IPS-NIHi7 (cell line): ENCODE measurements at regions not wholly inside any gene's neighbourhood (a gene's known extent, or its start where the extent isn't known, plus 50 kb on each side); places are given as distances from the start of the nearest gene placed in this dataset.

ENCODE experiments used
- DNase-seq: peaks from one replicate; pipeline ENCODE4 v3.0.0; 2012; ENCODE audit warnings: mixed read lengths; ENCODE audit errors: extremely low spot score

- DNase-seq: no peak
Measured at GRCh38 chr4:162732876-162733275, 433.8 kb downstream of the NAF1 start.

GRCh38 chr4:162727766-162728165 is 438.9 kb downstream of the NAF1 start:
- no peak for DNase-seq

GRCh38 chr4:162727232-162727631 is 439.5 kb downstream of the NAF1 start:
- DNase-seq: no peak

GRCh38 chr4:162715401-162715800 is 451.3 kb downstream of the NAF1 start:
- DNase-seq: no peak

GRCh38 chr4:162707962-162708361 is 458.7 kb downstream of the NAF1 start:
- no peak for DNase-seq

GRCh38 chr4:162706632-162707031 is 460.1 kb downstream of the NAF1 start:
- DNase-seq: no peak

GRCh38 chr4:162706051-162706450 is 460.6 kb downstream of the NAF1 start:
- no peak for DNase-seq

- no peak for DNase-seq
Measured at GRCh38 chr4:162705130-162705803, 461.4 kb downstream of the NAF1 start.

GRCh38 chr4:162700815-162701361 is 465.8 kb downstream of the NAF1 start:
- DNase-seq: no peak

- no peak for DNase-seq
Measured at GRCh38 chr4:162700358-162700757, 466.3 kb downstream of the NAF1 start.

- no peak for DNase-seq
Measured at GRCh38 chr4:162699629-162700028, 467.1 kb downstream of the NAF1 start.

- no peak for DNase-seq
Measured at GRCh38 chr4:162685410-162685809, 481.3 kb downstream of the NAF1 start.

- no peak for DNase-seq
Measured at GRCh38 chr4:162684998-162685397, 481.7 kb downstream of the NAF1 start.

GRCh38 chr4:162684371-162684700 is 482.4 kb downstream of the NAF1 start:
- no peak for DNase-seq

GRCh38 chr4:162683659-162684370 is 482.9 kb downstream of the NAF1 start:
- DNase-seq: no peak

GRCh38 chr4:162682651-162683050 is 484.0 kb downstream of the NAF1 start:
- DNase-seq: no peak

- DNase-seq: no peak
Measured at GRCh38 chr4:162681212-162681611, 485.5 kb downstream of the NAF1 start.

- no peak for DNase-seq
Measured at GRCh38 chr4:162675661-162676060, 491.0 kb downstream of the NAF1 start.

GRCh38 chr4:162661913-162662312 is 498.1 kb upstream of the FSTL5 start:
- DNase-seq: no peak

- DNase-seq: no peak
Measured at GRCh38 chr4:162659716-162660115, 495.9 kb upstream of the FSTL5 start.

GRCh38 chr4:162657966-162658365 is 494.2 kb upstream of the FSTL5 start:
- DNase-seq: no peak

- no peak for DNase-seq
Measured at GRCh38 chr4:162650166-162650565, 486.4 kb upstream of the FSTL5 start.

- peak; percentile 44 for DNase-seq
Measured at GRCh38 chr4:162645381-162645780, 481.6 kb upstream of the FSTL5 start.
